ENCODE measurements at regions not wholly inside any gene's neighbourhood (a gene's known extent, or its start where the extent isn't known, plus 50 kb on each side); places are given as distances from the start of the nearest gene placed in this dataset.

GRCh38 chr5:57577432-57578175 is 95.0 kb upstream of the ACTBL2 start:
- no peak overlapping the region for H3K27ac Mint-ChIP-seq (ENCODE audit: unreplicated experiment)
- no peaks in the 10 kb centered on the region for H3K9me3 Mint-ChIP-seq (ENCODE audit: unreplicated experiment)
- H3K27me3 Mint-ChIP-seq (ENCODE audit: unreplicated experiment): no peaks in the 10 kb centered on the region
- H3K36me3 Mint-ChIP-seq (ENCODE audit: unreplicated experiment): no peaks in the 10 kb centered on the region
- no peak for DNase-seq
- no peak for TF ChIP-seq CTCF (IDR thresholded peaks at IDR 0.05; ENCODE audit: partially characterized antibody, unreplicated experiment)
- no peaks in the 10 kb centered on the region for H3K4me1 Mint-ChIP-seq (ENCODE audit: low read depth, unreplicated experiment)
- no peak overlapping the region for H3K4me3 Mint-ChIP-seq (ENCODE audit: unreplicated experiment)

GRCh38 chr5:57576317-57576716 is 93.7 kb upstream of the ACTBL2 start:
- no peak overlapping the region for H3K4me3 Mint-ChIP-seq (ENCODE audit: unreplicated experiment)
- no peaks in the 10 kb centered on the region for H3K4me1 Mint-ChIP-seq (ENCODE audit: low read depth, unreplicated experiment)
- DNase-seq: no peak
- H3K36me3 Mint-ChIP-seq (ENCODE audit: unreplicated experiment): no peaks in the 10 kb centered on the region
- TF ChIP-seq CTCF (IDR thresholded peaks at IDR 0.05; ENCODE audit: partially characterized antibody, unreplicated experiment): no peak
- H3K27ac Mint-ChIP-seq (ENCODE audit: unreplicated experiment): no peak overlapping the region
- peaks cover under 1% of the 10 kb centered on the region for H3K27me3 Mint-ChIP-seq (ENCODE audit: unreplicated experiment)
- no peaks in the 10 kb centered on the region for H3K9me3 Mint-ChIP-seq (ENCODE audit: unreplicated experiment)

DNA sequence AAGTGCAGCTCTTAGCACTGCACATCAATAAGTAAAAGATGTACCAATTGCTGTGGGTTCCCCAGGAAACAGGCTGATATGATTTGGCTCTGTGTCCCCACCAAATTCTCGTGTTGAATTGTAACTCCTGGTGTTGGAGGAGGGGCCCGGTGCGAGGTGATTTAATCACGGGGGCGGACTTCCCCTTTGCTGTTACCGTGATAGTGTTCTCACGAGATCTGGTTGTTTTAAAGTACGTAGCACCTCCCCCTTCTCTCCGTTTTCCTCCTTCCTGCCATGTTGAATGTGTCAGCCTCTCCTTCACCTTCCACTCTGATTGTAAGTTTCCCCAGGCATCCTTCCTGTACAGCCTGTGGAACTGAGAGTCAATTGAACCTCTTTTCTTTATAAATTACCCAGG is 93.2 kb upstream of the ACTBL2 start:
- Mint-ChIP-seq H3K36me3 (ENCODE audit: unreplicated experiment) (no peaks in the 10 kb centered on the region), H3K27me3 (ENCODE audit: unreplicated experiment) (peaks cover 4% of the 10 kb centered on the region), H3K9me3 (ENCODE audit: unreplicated experiment) (no peaks in the 10 kb centered on the region), H3K4me1 (ENCODE audit: low read depth, unreplicated experiment) (no peaks in the 10 kb centered on the region), H3K27ac (ENCODE audit: unreplicated experiment) (no peak overlapping the region), H3K4me3 (ENCODE audit: unreplicated experiment) (no peak overlapping the region)
- TF ChIP-seq CTCF (IDR thresholded peaks at IDR 0.05; ENCODE audit: partially characterized antibody, unreplicated experiment): no peak
- no peak for DNase-seq

GRCh38 chr5:57572461-57572860 is 89.8 kb upstream of the ACTBL2 start:
- no peak for DNase-seq
- no peak overlapping the region for H3K27ac Mint-ChIP-seq (ENCODE audit: unreplicated experiment)
- no peak for TF ChIP-seq CTCF (IDR thresholded peaks at IDR 0.05; ENCODE audit: partially characterized antibody, unreplicated experiment)
- no peaks in the 10 kb centered on the region for H3K9me3 Mint-ChIP-seq (ENCODE audit: unreplicated experiment)
- H3K36me3 Mint-ChIP-seq (ENCODE audit: unreplicated experiment): no peaks in the 10 kb centered on the region
- H3K4me3 Mint-ChIP-seq (ENCODE audit: unreplicated experiment): no peak overlapping the region
- H3K27me3 Mint-ChIP-seq (ENCODE audit: unreplicated experiment): peaks cover 4% of the 10 kb centered on the region
- H3K4me1 Mint-ChIP-seq (ENCODE audit: low read depth, unreplicated experiment): no peaks in the 10 kb centered on the region

DNA sequence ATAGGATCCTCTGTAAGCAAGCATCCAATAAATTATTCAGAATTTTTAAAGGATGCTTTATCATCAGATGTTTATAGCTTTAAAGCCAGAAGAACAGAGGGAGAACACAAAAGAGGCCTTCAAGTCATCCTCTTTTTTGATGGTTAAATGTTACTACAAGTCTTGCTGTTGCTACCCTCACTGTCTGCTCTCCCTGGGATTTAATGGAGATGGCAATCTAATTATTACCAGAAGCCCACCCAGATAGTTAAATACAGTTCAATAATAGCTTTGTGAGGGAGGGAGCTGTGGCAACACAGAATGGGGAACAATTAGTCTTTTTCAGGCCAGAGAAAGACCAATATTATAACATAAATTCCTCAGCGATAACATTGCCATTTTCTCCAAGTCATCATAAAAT is 87.0 kb upstream of the ACTBL2 start:
- H3K27ac Mint-ChIP-seq (ENCODE audit: unreplicated experiment): no peak overlapping the region
- H3K4me1 Mint-ChIP-seq (ENCODE audit: low read depth, unreplicated experiment): peaks cover 2% of the 10 kb centered on the region
- TF ChIP-seq CTCF (IDR thresholded peaks at IDR 0.05; ENCODE audit: partially characterized antibody, unreplicated experiment): no peak
- no peaks in the 10 kb centered on the region for H3K36me3 Mint-ChIP-seq (ENCODE audit: unreplicated experiment)
- no peak overlapping the region for H3K4me3 Mint-ChIP-seq (ENCODE audit: unreplicated experiment)
- no peaks in the 10 kb centered on the region for H3K9me3 Mint-ChIP-seq (ENCODE audit: unreplicated experiment)
- DNase-seq: no peak
- peaks cover 4% of the 10 kb centered on the region for H3K27me3 Mint-ChIP-seq (ENCODE audit: unreplicated experiment)
